Suprapubic skin (tissue), 4 donors: ENCODE measurements at regions not wholly inside any gene's neighbourhood (a gene's known extent, or its start where the extent isn't known, plus 50 kb on each side); places are given as distances from the start of the nearest gene placed in this dataset.

Experiments
- DNase-seq, 2 donors: peaks; one replicate each; pipeline ENCODE4 v3.0.0-alpha.2; 2019; ENCODE audit warnings: low spot score in 2 of 2
- H3K27ac ChIP-seq: fragments of 200-600 bp; sonication (generic); one replicate; pipeline ENCODE4 v1.5.1; 2019
- H3K27me3 ChIP-seq: fragments of 200-600 bp; sonication (generic); one replicate; pipeline ENCODE4 v1.5.1; 2019
- H3K36me3 ChIP-seq: fragments of 200-600 bp; sonication (generic); one replicate; pipeline ENCODE4 v1.5.1; 2019
- H3K4me1 ChIP-seq: fragments of 200-600 bp; sonication (generic); one replicate; pipeline ENCODE4 v1.5.1; 2019
- H3K4me3 ChIP-seq: fragments of 200-600 bp; sonication (generic); one replicate; pipeline ENCODE4 v1.5.1; 2019; ENCODE audit warnings: mild to moderate bottlenecking
- H3K9me3 ChIP-seq: fragments of 200-600 bp; sonication (generic); one replicate; pipeline ENCODE4 v1.5.1; 2019
- CTCF ChIP-seq, 2 donors: fragments of 200-600 bp in 1 of 2; fragments of 450-650 bp in 1 of 2; sonication (generic) in 1 of 2; IDR thresholded peaks; one replicate each; pipeline ENCODE4 v1.5.1; 2016 to 2019; ENCODE audit warnings: antibody characterized with exemption in 2 of 2, mild to moderate bottlenecking in 1 of 2, moderate library complexity in 1 of 2
- EP300 ChIP-seq: sonication (generic); formaldehyde crosslinking; IDR thresholded peaks from one replicate; pipeline ENCODE4 v1.6.1; 2017; ENCODE audit warnings: antibody characterized with exemption
- POLR2A ChIP-seq, 2 donors: fragments of 450-650 bp; IDR thresholded peaks; one replicate each; pipeline ENCODE4 v1.6.1; 2017; ENCODE audit warnings: antibody characterized with exemption in 2 of 2, mild to moderate bottlenecking in 2 of 2, moderate library complexity in 2 of 2
- POLR2AphosphoS5 ChIP-seq, 3 donors: sonication (generic); formaldehyde crosslinking; IDR thresholded peaks; one replicate each; pipeline ENCODE4 v1.6.1; 2017; ENCODE audit warnings: antibody characterized with exemption in 3 of 3
- WGBS: methylation state at CpG from one replicate; pipeline ENCODE4 v1.1.5; 2018; 5-methylcytosine and 5-hydroxymethylcytosine counted together

DNA sequence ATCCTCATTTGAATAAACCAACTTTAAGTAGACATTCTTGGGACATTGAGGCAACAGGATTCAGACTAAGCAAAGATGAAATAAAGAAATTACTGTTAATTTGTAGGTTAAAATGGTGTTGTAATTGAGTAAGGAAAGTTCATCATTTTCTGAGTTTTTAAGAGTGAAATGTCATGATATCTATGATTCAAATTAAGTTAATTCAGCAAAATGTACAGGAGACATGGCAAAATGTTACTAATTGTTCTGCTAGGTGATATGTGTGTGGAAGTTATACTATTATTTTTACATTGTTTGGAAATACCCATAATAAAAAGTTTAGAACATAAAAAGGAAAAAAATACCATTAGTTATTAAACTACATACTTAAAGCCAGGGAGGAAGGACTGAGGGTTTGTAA, 55.0 kb upstream of the EGLN3 start:
- H3K27me3 ChIP-seq = no peaks in the 10 kb centered on the region
- no peak overlapping the region for H3K27ac ChIP-seq
- no peak overlapping the region for H3K4me3 ChIP-seq
- no peaks in the 10 kb centered on the region for H3K4me1 ChIP-seq
- TF ChIP-seq POLR2AphosphoS5 (IDR thresholded peaks at IDR 0.05) (no peak), EP300 (no peak), CTCF (IDR thresholded peaks at IDR 0.05) (no peak), POLR2A (IDR thresholded peaks at IDR 0.05) (no peak)
- no peaks in the 10 kb centered on the region for H3K36me3 ChIP-seq
- H3K9me3 ChIP-seq = no peaks in the 10 kb centered on the region
- no peak for DNase-seq

DNA sequence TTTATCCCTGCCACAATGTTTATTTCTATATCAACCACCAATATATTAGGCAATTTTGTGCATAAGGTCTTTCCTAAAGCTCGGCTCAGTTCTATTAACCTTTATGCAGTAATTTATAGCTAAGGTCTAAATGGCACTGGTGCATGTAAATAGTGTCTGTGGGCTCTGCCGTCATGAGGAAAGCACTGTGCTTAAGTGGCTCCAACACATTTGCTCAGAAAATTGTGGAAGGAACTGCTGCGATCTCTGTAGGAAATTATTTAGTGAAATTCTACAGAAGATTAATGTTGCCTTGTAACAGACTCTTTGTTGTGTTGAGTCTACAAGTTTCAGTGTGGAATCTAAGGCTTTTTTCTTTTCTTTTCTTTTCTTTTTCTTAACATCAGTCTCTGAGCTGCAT, 54.0 kb upstream of the EGLN3 start:
- Histone ChIP-seq H3K27me3 (no peaks in the 10 kb centered on the region), H3K27ac (no peak overlapping the region), H3K4me3 (no peak overlapping the region), H3K9me3 (no peaks in the 10 kb centered on the region), H3K36me3 (no peaks in the 10 kb centered on the region), H3K4me1 (no peaks in the 10 kb centered on the region)
- DNase-seq = no peak
- WGBS = 75% methylated on average over 3 of the region's 3 CpGs
- TF ChIP-seq EP300 = no peak
- no peak for TF ChIP-seq POLR2AphosphoS5 (IDR thresholded peaks at IDR 0.05)
- TF ChIP-seq CTCF (IDR thresholded peaks at IDR 0.05) = no peak
- TF ChIP-seq POLR2A (IDR thresholded peaks at IDR 0.05) = no peak

DNA sequence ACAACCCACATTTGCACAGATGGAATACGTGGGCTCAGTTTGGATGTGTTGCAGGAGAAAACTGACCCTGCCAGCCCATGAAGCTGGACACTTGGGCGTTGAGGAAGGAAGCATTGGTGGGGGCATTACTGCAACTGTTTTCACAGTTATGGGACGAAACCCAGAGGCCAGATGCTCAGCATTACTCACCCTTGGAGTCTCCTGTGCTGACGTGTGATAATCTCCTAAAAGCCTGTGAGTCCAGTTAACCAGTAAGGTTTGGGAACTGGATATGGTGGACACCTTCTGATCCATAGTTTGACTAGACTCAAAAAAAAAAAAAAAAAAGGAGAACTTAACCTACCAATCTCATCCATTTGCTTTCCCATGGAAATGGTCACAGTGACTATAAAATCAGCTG, 52.8 kb upstream of the EGLN3 start:
- no peak for DNase-seq
- 51% methylated on average over 4 of the region's 4 CpGs for WGBS
- no peaks in the 10 kb centered on the region for H3K4me1 ChIP-seq
- no peak overlapping the region for H3K4me3 ChIP-seq
- H3K27ac ChIP-seq = no peak overlapping the region
- no peak for TF ChIP-seq CTCF (IDR thresholded peaks at IDR 0.05)
- no peak for TF ChIP-seq POLR2A (IDR thresholded peaks at IDR 0.05)
- TF ChIP-seq EP300 = no peak
- TF ChIP-seq POLR2AphosphoS5 (IDR thresholded peaks at IDR 0.05) = no peak
- no peaks in the 10 kb centered on the region for H3K36me3 ChIP-seq
- no peaks in the 10 kb centered on the region for H3K9me3 ChIP-seq
- no peaks in the 10 kb centered on the region for H3K27me3 ChIP-seq

GRCh38 chr14:34003082-34003668, 52.3 kb upstream of the EGLN3 start:
- 79% methylated on average over 4 of the region's 4 CpGs for WGBS
- no peak overlapping the region for H3K27ac ChIP-seq
- no peaks in the 10 kb centered on the region for H3K9me3 ChIP-seq
- no peak for DNase-seq
- no peaks in the 10 kb centered on the region for H3K4me1 ChIP-seq
- no peaks in the 10 kb centered on the region for H3K36me3 ChIP-seq
- TF ChIP-seq CTCF (IDR thresholded peaks at IDR 0.05) = no peak
- TF ChIP-seq EP300 = no peak
- no peak for TF ChIP-seq POLR2AphosphoS5 (IDR thresholded peaks at IDR 0.05)
- TF ChIP-seq POLR2A (IDR thresholded peaks at IDR 0.05) = no peak
- no peak overlapping the region for H3K4me3 ChIP-seq
- H3K27me3 ChIP-seq = no peaks in the 10 kb centered on the region
